Skeletal muscle satellite cell (primary cell): ENCODE measurements at regions not wholly inside any gene's neighbourhood (a gene's known extent, or its start where the extent isn't known, plus 50 kb on each side); places are given as distances from the start of the nearest gene placed in this dataset.

Experiments
- H3K27me3 ChIP-seq: 2 replicates; pipeline ENCODE4 v1.7.0; 2013; ENCODE audit warnings: low read length; ENCODE audit not compliant: control insufficient read depth, insufficient read depth
- H3K36me3 ChIP-seq: 2 replicates; pipeline ENCODE4 v1.7.0; 2013; ENCODE audit warnings: mild to moderate bottlenecking, control low read depth, low read length; ENCODE audit not compliant: insufficient read depth
- H3K4me1 ChIP-seq: 2 replicates; pipeline ENCODE4 v1.7.0; 2013; ENCODE audit warnings: low read length; ENCODE audit not compliant: control insufficient read depth, insufficient read depth
- H3K4me2 ChIP-seq: 2 replicates; pipeline ENCODE4 v1.7.0; 2013; ENCODE audit warnings: mild to moderate bottlenecking, low read length
- H3K4me3 ChIP-seq: 2 replicates; pipeline ENCODE4 v1.7.0; 2013; ENCODE audit warnings: low read length
- H3K9ac ChIP-seq: 2 replicates; pipeline ENCODE4 v1.7.0; 2013; ENCODE audit warnings: mild to moderate bottlenecking, low read depth, low read length, moderate library complexity
- H3K9me3 ChIP-seq: replicated peaks from 2 replicates; pipeline ENCODE4 v1.7.0; 2013; ENCODE audit warnings: mild to moderate bottlenecking, control low read depth, low read length

GRCh38 chr22:49632199-49633009 is 195.3 kb downstream of the BRD1 start:
- peak overlapping the region; percentile 45 for H3K4me3 ChIP-seq
- H3K9me3 ChIP-seq = no peaks in the 10 kb centered on the region
- peak overlapping the region; percentile 67 for H3K4me2 ChIP-seq

DNA sequence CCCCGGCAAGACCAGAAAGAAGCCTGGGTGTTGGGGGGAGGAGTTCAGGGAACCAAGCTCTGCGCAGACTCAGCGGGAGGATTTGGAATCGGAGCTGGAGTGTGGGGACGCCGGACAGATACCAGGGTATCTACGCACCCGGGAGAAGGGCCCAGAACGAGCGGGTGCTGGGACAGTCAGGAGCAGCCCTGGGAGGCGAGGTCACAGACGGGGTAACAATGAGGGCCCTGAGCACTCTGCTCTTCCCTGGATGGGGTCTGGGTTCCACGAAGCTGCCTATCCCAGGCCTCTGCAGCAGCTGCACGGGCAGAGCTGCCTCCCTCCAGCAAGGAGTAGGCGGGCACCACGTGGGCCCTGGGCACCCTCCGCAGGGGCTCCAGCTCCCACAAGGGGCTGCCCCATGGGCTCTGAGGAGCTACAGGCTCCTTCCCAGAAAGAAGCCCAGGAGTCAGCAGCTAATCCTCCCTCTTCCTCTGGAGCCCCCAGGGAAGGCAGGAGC is 197.2 kb downstream of the BRD1 start:
- H3K4me2 ChIP-seq = no peak overlapping the region
- no peaks in the 10 kb centered on the region for H3K4me1 ChIP-seq
- no peak overlapping the region for H3K4me3 ChIP-seq
- peaks cover 5% of the 10 kb centered on the region for H3K27me3 ChIP-seq
- H3K9ac ChIP-seq = no peak overlapping the region
- H3K36me3 ChIP-seq = no peaks in the 10 kb centered on the region
- no peaks in the 10 kb centered on the region for H3K9me3 ChIP-seq

More at GRCh38 chr22:49632199-49633009, 195.3 kb downstream of the BRD1 start:
- no peak overlapping the region for H3K9ac ChIP-seq
- no peaks in the 10 kb centered on the region for H3K4me1 ChIP-seq
- H3K27me3 ChIP-seq = peaks cover 5% of the 10 kb centered on the region
- H3K36me3 ChIP-seq = no peaks in the 10 kb centered on the region

DNA sequence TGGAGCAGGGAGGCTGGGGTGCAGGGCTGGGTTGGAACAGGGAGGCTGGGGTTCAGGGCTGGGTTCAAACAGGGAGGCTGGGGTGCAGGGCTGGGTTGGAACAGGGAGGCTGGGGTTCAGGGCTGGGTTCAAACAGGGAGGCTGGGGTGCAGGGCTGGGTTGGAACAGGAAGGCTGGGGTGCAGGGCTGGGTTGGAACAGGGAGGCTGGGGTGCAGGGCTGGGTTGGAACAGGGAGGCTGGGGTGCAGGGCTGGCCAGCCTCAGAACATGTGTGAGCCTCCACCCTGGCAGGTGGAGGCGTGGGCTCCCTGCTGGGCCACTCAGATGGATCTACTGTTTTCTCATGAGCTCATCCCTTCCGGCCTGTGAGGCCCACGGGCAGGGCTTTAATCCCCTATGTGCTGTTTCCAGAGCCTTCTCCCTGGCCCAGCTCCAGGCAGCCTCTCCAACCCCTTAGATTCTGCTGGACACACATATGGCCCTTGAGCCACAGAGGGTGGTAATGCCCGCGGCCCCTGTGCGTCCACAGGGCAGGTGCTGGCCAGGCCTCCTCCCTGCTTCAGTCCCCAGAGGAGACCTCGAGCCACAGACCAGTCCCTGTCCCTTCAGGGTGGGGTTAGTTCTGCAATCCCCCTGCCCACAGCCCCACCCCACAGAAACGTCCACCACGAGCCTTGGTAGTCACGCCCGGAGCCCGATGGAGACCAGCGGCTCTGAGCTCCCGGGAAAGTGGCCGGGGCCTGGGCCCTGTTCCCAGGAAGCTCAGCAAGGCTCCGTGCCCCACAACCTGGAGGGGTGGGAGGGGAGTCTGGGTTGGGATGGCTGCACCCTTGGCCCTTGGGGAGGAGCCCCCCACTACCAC is 197.9 kb downstream of the BRD1 start:
- Histone ChIP-seq H3K4me2 (no peak overlapping the region), H3K9me3 (no peaks in the 10 kb centered on the region), H3K36me3 (no peaks in the 10 kb centered on the region), H3K9ac (no peak overlapping the region), H3K4me1 (no peaks in the 10 kb centered on the region), H3K27me3 (peaks cover 5% of the 10 kb centered on the region), H3K4me3 (no peak overlapping the region)

DNA sequence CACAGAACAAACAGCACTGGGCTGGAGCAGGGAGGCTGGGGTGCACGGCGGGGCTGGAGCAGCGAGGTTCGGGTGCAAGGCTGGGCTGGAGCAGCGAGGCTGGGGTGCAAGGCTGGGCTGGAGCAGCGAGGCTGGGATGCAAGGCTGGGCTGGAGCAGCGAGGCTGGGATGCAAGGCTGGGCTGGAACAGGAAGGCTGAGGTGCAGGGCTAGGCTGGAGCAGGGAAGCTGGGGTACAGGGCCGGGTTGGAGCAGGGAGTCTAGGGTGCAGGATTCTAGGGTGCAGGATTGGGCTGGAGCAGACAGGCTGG is 198.5 kb downstream of the BRD1 start:
- no peak overlapping the region for H3K9ac ChIP-seq
- H3K4me3 ChIP-seq = no peak overlapping the region
- no peaks in the 10 kb centered on the region for H3K9me3 ChIP-seq
- H3K27me3 ChIP-seq = peaks cover 5% of the 10 kb centered on the region
- H3K4me2 ChIP-seq = no peak overlapping the region
- no peaks in the 10 kb centered on the region for H3K4me1 ChIP-seq
- no peaks in the 10 kb centered on the region for H3K36me3 ChIP-seq

GRCh38 chr22:49628391-49629260 is 199.0 kb downstream of the BRD1 start:
- Histone ChIP-seq H3K9me3 (no peaks in the 10 kb centered on the region), H3K9ac (no peak overlapping the region), H3K4me1 (no peaks in the 10 kb centered on the region), H3K4me3 (no peak overlapping the region), H3K36me3 (no peaks in the 10 kb centered on the region), H3K27me3 (peaks cover 5% of the 10 kb centered on the region), H3K4me2 (no peak overlapping the region)

GRCh38 chr22:49627217-49628181 is 200.2 kb downstream of the BRD1 start:
- H3K4me2 ChIP-seq = no peak overlapping the region
- no peak overlapping the region for H3K4me3 ChIP-seq
- H3K9me3 ChIP-seq = peaks cover 3% of the 10 kb centered on the region
- no peaks in the 10 kb centered on the region for H3K4me1 ChIP-seq
- H3K9ac ChIP-seq = no peak overlapping the region
- no peaks in the 10 kb centered on the region for H3K36me3 ChIP-seq
- H3K27me3 ChIP-seq = peaks cover 5% of the 10 kb centered on the region

DNA sequence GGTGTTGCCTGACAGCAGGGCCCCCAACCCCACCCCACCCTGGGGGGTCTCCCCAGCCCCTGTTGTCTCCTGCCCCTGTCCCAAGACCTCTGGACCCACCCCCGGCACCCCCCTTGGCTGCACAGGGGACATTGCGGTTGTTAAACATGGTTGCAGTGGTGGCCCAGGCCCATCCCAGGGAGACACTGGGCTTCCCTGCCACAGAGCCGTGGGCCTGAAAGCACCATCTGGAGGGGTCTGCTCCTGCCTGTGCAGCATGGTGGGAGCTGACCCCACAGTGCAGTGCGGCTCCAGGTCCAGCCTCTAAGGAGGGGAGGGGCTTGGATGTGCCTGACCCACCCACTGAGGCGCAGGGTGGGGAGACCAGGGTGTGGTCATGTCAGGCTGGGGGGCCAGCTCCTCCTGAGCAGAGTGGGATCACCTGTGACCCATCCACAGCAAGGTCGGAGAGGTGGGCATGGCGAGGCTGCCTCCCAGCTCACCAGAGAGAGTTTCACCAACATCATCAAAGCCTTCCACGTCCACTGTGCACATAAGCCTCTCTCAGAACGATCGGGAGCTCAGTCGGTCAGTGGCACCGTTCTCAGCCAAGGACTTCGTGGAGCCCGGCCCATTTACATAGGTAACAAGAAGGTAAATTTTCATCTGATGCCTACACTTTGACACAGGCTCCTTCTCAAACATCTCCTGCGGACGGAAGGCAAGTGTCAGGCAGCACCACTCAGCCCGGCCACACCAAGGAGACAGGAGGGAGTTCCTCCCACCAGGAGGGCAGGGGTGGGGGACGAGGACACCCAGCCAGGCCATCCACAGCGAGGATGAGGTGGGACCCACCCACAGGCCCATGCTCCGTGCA is 201.1 kb downstream of the BRD1 start:
- Histone ChIP-seq H3K9me3 (peaks cover 3% of the 10 kb centered on the region), H3K4me2 (no peak overlapping the region), H3K36me3 (no peaks in the 10 kb centered on the region), H3K4me3 (no peak overlapping the region), H3K9ac (no peak overlapping the region), H3K4me1 (no peaks in the 10 kb centered on the region), H3K27me3 (peaks cover 5% of the 10 kb centered on the region)

DNA sequence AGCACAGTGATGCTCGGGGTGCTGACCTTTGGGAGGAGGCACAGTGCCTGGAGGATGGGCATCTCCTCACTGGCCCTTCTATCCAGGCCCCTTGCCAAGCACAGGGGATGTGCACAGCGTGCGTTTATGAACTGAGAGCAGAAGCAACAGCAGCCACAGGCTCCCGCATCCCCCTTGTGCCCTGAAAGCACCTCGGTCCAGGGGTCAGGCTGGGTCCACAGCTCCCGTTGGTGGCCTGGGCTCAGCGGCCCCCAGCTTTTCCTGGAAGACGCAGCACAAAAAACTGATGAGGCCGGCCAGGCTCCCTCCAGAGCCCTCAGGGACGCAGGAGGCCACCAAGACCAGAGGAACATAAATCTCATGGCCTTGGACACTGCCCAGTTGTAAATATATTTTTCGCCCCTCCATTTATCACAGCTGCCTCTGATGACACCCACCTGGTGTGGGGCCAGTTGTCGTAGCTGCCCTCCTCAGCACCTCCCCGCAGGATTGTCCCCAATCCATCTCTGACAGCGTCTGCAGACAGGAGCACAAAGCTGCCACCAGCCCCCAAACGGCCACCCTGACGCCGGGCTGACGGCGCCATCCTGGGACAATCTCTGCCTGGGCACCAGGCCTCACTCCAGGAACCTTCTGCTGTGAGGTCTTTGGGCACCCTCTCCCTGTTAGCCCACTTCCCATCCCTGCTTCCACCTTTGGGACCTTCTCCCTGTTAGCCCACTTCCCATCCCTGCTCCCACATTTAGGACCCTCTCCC is 203.1 kb downstream of the BRD1 start:
- Histone ChIP-seq H3K4me3 (no peak overlapping the region), H3K36me3 (no peaks in the 10 kb centered on the region), H3K4me1 (no peaks in the 10 kb centered on the region), H3K4me2 (no peak overlapping the region), H3K27me3 (peaks cover 5% of the 10 kb centered on the region), H3K9me3 (peaks cover 3% of the 10 kb centered on the region), H3K9ac (no peak overlapping the region)

- Histone ChIP-seq H3K36me3 (no peaks in the 10 kb centered on the region), H3K4me3 (no peak overlapping the region), H3K9me3 (peaks cover 6% of the 10 kb centered on the region), H3K4me1 (no peaks in the 10 kb centered on the region), H3K4me2 (no peak overlapping the region), H3K27me3 (peaks cover 5% of the 10 kb centered on the region), H3K9ac (no peak overlapping the region)
Observed at GRCh38 chr22:49623715-49624114, 204.0 kb downstream of the BRD1 start.
